PFSK-1 (cell line): ENCODE measurements at regions not wholly inside any gene's neighbourhood (a gene's known extent, or its start where the extent isn't known, plus 50 kb on each side); places are given as distances from the start of the nearest gene placed in this dataset.

Experiments used
- FOXP2 ChIP-seq: optimal IDR thresholded peaks from 2 replicates; pipeline ENCODE3; 2011; ENCODE audit warnings: borderline replicate concordance, control low read depth, inconsistent platforms; ENCODE audit not compliant: insufficient read depth; ENCODE audit errors: extremely low read length, extremely low read depth
- POLR2AphosphoS5 ChIP-seq: IDR thresholded peaks from 2 replicates; pipeline ENCODE4 v1.6.1; 2012; ENCODE audit warnings: low read depth, mild to moderate bottlenecking, control low read depth, low read length, moderate library complexity
- SIN3A ChIP-seq: IDR thresholded peaks from 2 replicates; pipeline ENCODE4 v1.6.1; 2012; ENCODE audit warnings: mild to moderate bottlenecking, low read length, moderate library complexity, borderline replicate concordance; ENCODE audit not compliant: insufficient read depth
- TAF1 ChIP-seq: IDR thresholded peaks from 2 replicates; pipeline ENCODE4 v1.6.1; 2012; ENCODE audit warnings: low read length, control low read depth, borderline replicate concordance; ENCODE audit not compliant: insufficient read depth
- TF ChIP-seq, protein P1 (sequence below), 2 experiments: IDR thresholded peaks; 2 replicates each; pipeline versions ENCODE4 v1.6.1 to v1.8.0; 2011 to 2012; ENCODE audit warnings: low read depth in 2 of 2, low read length in 2 of 2, control low read depth in 1 of 2, inconsistent platforms in 1 of 2, mild to moderate bottlenecking in 1 of 2, moderate library complexity in 1 of 2; ENCODE audit not compliant: insufficient read depth in 1 of 2

DNA sequence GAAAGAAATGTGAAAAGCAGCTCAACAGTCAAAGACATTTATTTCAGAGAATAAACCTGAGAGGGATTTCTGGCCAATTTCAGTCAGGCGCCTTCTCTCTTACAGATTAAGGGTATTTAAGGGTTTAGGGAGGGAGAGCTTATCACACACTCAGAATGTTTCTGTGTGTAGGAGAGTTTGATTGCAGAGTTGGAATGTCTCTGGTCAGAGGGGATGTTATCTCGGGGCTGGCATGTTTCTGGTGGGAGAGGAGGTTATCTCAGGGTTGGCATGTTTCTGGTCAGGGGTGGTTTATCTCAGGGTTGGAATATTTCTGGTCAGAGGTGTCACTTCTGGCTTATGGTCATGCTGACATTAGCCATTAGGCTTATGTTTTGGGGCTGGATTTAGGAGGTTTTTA lies 1920.5 kb upstream of the PCDH7 start:
- TF ChIP-seq, protein P1, sequence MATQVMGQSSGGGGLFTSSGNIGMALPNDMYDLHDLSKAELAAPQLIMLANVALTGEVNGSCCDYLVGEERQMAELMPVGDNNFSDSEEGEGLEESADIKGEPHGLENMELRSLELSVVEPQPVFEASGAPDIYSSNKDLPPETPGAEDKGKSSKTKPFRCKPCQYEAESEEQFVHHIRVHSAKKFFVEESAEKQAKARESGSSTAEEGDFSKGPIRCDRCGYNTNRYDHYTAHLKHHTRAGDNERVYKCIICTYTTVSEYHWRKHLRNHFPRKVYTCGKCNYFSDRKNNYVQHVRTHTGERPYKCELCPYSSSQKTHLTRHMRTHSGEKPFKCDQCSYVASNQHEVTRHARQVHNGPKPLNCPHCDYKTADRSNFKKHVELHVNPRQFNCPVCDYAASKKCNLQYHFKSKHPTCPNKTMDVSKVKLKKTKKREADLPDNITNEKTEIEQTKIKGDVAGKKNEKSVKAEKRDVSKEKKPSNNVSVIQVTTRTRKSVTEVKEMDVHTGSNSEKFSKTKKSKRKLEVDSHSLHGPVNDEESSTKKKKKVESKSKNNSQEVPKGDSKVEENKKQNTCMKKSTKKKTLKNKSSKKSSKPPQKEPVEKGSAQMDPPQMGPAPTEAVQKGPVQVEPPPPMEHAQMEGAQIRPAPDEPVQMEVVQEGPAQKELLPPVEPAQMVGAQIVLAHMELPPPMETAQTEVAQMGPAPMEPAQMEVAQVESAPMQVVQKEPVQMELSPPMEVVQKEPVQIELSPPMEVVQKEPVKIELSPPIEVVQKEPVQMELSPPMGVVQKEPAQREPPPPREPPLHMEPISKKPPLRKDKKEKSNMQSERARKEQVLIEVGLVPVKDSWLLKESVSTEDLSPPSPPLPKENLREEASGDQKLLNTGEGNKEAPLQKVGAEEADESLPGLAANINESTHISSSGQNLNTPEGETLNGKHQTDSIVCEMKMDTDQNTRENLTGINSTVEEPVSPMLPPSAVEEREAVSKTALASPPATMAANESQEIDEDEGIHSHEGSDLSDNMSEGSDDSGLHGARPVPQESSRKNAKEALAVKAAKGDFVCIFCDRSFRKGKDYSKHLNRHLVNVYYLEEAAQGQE (IDR thresholded peaks at IDR 0.05; ENCODE audit: insufficient read depth in 1 of 2, low read depth in 2 of 2, low read length in 2 of 2): no peak
- no peak for TF ChIP-seq POLR2AphosphoS5
- no peak for TF ChIP-seq TAF1
- TF ChIP-seq FOXP2: no peak
- no peak for TF ChIP-seq SIN3A

DNA sequence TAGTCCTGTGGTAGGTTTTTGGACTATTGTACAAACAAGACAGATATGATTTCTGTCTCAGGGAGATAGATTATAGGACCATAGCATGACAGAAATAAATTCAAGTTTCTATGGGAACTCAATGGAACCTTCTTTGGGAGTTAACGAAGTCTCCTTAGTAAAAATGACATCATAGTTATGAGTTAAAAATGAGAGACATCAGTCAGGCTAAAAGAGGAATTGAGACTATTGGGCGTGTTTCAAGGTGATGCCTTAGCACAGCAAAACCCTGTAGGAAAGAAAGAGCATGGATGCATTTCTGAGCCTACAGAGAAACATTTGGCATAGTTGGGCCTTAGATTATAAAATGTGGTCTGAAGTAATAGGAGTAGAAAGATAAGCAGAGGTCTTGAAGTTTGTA lies 1909.1 kb upstream of the PCDH7 start:
- TF ChIP-seq, protein P1 (IDR thresholded peaks at IDR 0.05; ENCODE audit: insufficient read depth in 1 of 2, low read depth in 2 of 2, low read length in 2 of 2): no peak
- TF ChIP-seq POLR2AphosphoS5 (no peak), SIN3A (no peak)

- TF ChIP-seq TAF1 (no peak), SIN3A (no peak), POLR2AphosphoS5 (no peak), FOXP2 (no peak)
- TF ChIP-seq, protein P1 (IDR thresholded peaks at IDR 0.05; ENCODE audit: insufficient read depth in 1 of 2, low read depth in 2 of 2, low read length in 2 of 2): no peak
These were observed 1898.0 kb upstream of the PCDH7 start for GRCh38 chr4:28822163-28822562.

DNA sequence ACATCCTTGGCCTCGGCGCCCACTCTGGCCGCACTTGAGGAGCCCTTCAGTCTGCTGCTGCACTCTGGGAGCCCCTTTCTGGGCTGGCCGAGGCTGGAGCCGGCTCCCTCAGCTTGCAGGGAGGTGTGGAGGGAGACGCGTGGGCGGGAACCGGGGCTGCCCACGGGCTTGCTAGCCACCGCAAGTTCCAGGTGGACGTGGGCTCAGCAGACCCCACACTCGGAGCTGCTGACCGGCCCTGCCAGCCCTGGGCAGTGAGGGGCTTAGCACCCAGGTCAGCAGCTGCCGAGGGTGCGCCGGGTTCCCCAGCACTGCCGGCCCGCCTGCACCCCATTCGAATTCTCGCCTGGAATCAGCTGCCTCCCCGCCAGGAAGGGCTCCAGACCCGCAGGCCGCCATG lies 1892.3 kb upstream of the PCDH7 start:
- TF ChIP-seq POLR2AphosphoS5 (no peak), TAF1 (no peak), FOXP2 (no peak), SIN3A (no peak)
- TF ChIP-seq, protein P1 (IDR thresholded peaks at IDR 0.05; ENCODE audit: insufficient read depth in 1 of 2, low read depth in 2 of 2, low read length in 2 of 2): no peak

GRCh38 chr4:28831867-28832266 lies 1888.3 kb upstream of the PCDH7 start:
- TF ChIP-seq FOXP2 (no peak), POLR2AphosphoS5 (no peak), SIN3A (no peak), TAF1 (no peak)
- TF ChIP-seq, protein P1 (IDR thresholded peaks at IDR 0.05; ENCODE audit: insufficient read depth in 1 of 2, low read depth in 2 of 2, low read length in 2 of 2): no peak
